ENCODE measurements at regions not wholly inside any gene's neighbourhood (a gene's known extent, or its start where the extent isn't known, plus 50 kb on each side); places are given as distances from the start of the nearest gene placed in this dataset.

- H3K27ac ChIP-seq (ENCODE audit: low read length, poor library complexity, severe bottlenecking): no peak overlapping the region
- no peaks in the 10 kb centered on the region for H3K36me3 ChIP-seq (ENCODE audit: control insufficient read depth in 1 of 2, insufficient read depth in 2 of 2, low read depth in 1 of 2, low read length in 2 of 2)
- H3K4ac ChIP-seq (ENCODE audit: low read depth in 1 of 2, low read length in 2 of 2): no peak overlapping the region
- no peak overlapping the region for H3K18ac ChIP-seq (ENCODE audit: low read depth in 1 of 2, low read length in 2 of 2)
- H3K9me3 ChIP-seq (ENCODE audit: control insufficient read depth, low read length): peaks cover 5% of the 10 kb centered on the region
- H3K27me3 ChIP-seq (ENCODE audit: control insufficient read depth in 1 of 2, insufficient read depth in 1 of 2, low read length in 2 of 2): peaks cover 0 to 19% of the 10 kb centered on the region in 2 experiments
- H2AK5ac ChIP-seq (ENCODE audit: low read length, severe bottlenecking): no peak overlapping the region
- H3K4me1 ChIP-seq (ENCODE audit: control insufficient read depth, insufficient read depth, low read depth, low read length): no peaks in the 10 kb centered on the region
- no peak overlapping the region for H2BK15ac ChIP-seq (ENCODE audit: low read depth, poor library complexity, severe bottlenecking)
- H4K8ac ChIP-seq (ENCODE audit: low read length): no peak overlapping the region
- no peak overlapping the region for H2BK5ac ChIP-seq (ENCODE audit: low read depth, low read length, poor library complexity, severe bottlenecking)
- DNase-seq: no peak
- H3K23ac ChIP-seq (ENCODE audit: low read length in 2 of 2): no peak overlapping the region
- H2BK120ac ChIP-seq (ENCODE audit: low read depth, low read length): no peak overlapping the region
- no peak overlapping the region for H3K4me3 ChIP-seq (ENCODE audit: insufficient read depth in 1 of 2, low read depth in 1 of 2, low read length in 2 of 2)
- no peak overlapping the region for H2BK12ac ChIP-seq (ENCODE audit: low read length in 2 of 2)
- H4K91ac ChIP-seq (ENCODE audit: low read length): no peak overlapping the region
- no peaks in the 10 kb centered on the region for H3K79me1 ChIP-seq (replicated peaks; ENCODE audit: low read length, poor library complexity, severe bottlenecking)
- H3K14ac ChIP-seq (ENCODE audit: low read length in 2 of 2): no peak overlapping the region
- no peak overlapping the region for H3K4me2 ChIP-seq (ENCODE audit: low read length, poor library complexity, severe bottlenecking)
- H2AFZ ChIP-seq (ENCODE audit: low read depth, low read length): no peak overlapping the region
- WGBS: 95% methylated on average over 8 of the region's 9 CpGs
- H3K9ac ChIP-seq (ENCODE audit: low read length): no peak overlapping the region
Measured at GRCh38 chr9:135423725-135424124, 55.9 kb upstream of the PPP1R26 start.

Data from mesenchymal stem cell (in vitro differentiated cells and primary cell).